ENCODE measurements at regions not wholly inside any gene's neighbourhood (a gene's known extent, or its start where the extent isn't known, plus 50 kb on each side); places are given as distances from the start of the nearest gene placed in this dataset.

GRCh38 chr18:60053747-60054304 lies 154.0 kb downstream of the PMAIP1 start:
- TF ChIP-seq CTCF (conservative IDR thresholded peaks at IDR 0.05; ENCODE audit: low read length) (no peak), EZH2phosphoT487 (IDR thresholded peaks at IDR 0.05; ENCODE audit: borderline replicate concordance, low read depth, low read length) (no peak)
